ENCODE measurements at regions not wholly inside any gene's neighbourhood (a gene's known extent, or its start where the extent isn't known, plus 50 kb on each side); places are given as distances from the start of the nearest gene placed in this dataset.

DNA sequence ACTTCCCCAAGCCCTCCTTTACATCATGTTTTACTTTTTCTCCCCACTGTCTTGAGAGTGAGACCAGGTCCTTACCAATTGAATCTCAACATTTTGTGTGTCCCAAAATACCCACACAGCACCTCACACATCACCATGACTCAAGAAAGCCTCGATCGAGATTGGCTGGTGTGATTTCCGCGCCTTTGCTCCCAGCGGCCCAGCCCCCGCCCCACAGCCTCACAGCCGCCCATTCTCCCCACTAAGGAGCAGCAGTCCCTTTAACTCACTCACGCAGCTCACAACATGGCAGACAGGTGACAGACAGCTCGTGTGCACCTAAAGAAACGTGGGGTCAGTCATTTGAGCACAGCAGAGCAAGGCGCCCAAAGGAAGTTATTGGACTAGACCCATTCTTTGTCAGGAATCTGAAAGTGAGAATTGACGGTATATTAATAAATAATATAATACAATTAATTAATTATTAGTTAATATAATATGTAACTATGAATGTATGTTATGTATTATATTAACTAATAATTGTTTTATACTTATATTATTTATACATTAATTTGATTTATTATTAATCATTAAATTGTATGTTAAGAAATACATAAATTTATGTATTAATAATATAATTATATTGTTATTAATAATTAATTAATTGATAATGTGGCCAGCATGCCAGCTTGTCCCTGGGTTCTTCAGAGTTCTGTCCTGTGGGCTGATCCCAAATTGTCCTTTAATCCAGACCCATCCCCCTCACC lies 204.9 kb upstream of the RNF32 start:
- TF ChIP-seq, protein P1, sequence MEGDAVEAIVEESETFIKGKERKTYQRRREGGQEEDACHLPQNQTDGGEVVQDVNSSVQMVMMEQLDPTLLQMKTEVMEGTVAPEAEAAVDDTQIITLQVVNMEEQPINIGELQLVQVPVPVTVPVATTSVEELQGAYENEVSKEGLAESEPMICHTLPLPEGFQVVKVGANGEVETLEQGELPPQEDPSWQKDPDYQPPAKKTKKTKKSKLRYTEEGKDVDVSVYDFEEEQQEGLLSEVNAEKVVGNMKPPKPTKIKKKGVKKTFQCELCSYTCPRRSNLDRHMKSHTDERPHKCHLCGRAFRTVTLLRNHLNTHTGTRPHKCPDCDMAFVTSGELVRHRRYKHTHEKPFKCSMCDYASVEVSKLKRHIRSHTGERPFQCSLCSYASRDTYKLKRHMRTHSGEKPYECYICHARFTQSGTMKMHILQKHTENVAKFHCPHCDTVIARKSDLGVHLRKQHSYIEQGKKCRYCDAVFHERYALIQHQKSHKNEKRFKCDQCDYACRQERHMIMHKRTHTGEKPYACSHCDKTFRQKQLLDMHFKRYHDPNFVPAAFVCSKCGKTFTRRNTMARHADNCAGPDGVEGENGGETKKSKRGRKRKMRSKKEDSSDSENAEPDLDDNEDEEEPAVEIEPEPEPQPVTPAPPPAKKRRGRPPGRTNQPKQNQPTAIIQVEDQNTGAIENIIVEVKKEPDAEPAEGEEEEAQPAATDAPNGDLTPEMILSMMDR (IDR thresholded peaks at IDR 0.05; ENCODE audit: insufficient read depth, low read length), result no peak
- TF ChIP-seq POLR2AphosphoS5 (IDR thresholded peaks at IDR 0.05; ENCODE audit: low read depth) (no peak), SPI1 (IDR thresholded peaks at IDR 0.05; ENCODE audit: borderline replicate concordance, low read depth) (no peak)
- TF ChIP-seq, protein P2, sequence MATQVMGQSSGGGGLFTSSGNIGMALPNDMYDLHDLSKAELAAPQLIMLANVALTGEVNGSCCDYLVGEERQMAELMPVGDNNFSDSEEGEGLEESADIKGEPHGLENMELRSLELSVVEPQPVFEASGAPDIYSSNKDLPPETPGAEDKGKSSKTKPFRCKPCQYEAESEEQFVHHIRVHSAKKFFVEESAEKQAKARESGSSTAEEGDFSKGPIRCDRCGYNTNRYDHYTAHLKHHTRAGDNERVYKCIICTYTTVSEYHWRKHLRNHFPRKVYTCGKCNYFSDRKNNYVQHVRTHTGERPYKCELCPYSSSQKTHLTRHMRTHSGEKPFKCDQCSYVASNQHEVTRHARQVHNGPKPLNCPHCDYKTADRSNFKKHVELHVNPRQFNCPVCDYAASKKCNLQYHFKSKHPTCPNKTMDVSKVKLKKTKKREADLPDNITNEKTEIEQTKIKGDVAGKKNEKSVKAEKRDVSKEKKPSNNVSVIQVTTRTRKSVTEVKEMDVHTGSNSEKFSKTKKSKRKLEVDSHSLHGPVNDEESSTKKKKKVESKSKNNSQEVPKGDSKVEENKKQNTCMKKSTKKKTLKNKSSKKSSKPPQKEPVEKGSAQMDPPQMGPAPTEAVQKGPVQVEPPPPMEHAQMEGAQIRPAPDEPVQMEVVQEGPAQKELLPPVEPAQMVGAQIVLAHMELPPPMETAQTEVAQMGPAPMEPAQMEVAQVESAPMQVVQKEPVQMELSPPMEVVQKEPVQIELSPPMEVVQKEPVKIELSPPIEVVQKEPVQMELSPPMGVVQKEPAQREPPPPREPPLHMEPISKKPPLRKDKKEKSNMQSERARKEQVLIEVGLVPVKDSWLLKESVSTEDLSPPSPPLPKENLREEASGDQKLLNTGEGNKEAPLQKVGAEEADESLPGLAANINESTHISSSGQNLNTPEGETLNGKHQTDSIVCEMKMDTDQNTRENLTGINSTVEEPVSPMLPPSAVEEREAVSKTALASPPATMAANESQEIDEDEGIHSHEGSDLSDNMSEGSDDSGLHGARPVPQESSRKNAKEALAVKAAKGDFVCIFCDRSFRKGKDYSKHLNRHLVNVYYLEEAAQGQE (IDR thresholded peaks at IDR 0.05; ENCODE audit: insufficient replicate concordance, low read depth), result no peak
